GM21423 (cell line): ENCODE measurements at regions not wholly inside any gene's neighbourhood (a gene's known extent, or its start where the extent isn't known, plus 50 kb on each side); places are given as distances from the start of the nearest gene placed in this dataset.
A peak's percentile ranks its signal among the peaks of the same experiment; 100 is the strongest.
"Not testable (repeated sequence)": the region's sequence is repeated elsewhere in the genome, so short reads cannot be mapped to it uniquely, and the experiment has no call there.

ENCODE experiments used
- ATAC-seq: cut with Tn5 transposase; IDR thresholded peaks from one replicate; pipeline ENCODE4 v1.9.1; 2021; ENCODE audit warnings: mild to moderate bottlenecking, moderate library complexity; ENCODE audit not compliant: unreplicated experiment

DNA sequence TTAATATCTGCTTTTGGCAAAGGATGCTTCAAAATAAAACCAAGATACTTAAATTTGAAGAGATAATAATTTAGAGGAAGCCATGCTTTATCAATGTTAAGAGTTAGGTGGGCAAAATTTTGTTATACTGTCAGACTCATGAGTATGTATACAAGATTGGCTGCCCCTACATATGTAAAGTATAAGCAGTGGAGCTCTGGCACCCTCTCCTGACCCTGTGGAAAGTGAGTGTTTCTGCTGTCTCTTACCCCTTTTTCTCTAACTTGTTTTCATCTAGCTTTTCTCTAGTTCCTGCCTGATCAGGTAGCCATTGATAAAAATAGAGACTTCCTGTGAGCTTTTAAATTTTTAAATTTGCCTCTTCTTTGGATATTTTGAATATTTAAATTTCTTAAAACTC, 710.9 kb upstream of the SPRY2 start:
- no peak for ATAC-seq

DNA sequence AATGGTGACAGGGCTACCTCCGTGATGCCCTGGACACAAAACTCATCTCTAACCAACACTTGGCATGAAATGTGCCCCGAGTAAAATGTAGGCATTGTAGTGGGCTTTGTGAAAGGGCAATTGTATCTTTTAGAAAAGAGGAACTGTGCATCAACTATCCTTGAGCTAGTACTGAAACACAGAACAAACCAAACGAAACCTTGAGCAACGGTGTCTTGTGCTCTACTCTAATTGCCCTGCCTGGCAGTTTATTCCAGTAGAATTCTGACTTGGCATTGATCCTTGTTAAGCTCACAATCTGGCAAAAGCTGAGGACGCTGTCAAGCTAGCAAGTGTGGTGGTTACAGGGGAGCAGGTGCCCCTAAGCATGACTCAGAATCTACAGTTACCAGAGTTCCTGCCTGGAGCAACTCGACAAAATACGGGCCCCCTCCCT, 707.1 kb upstream of the SPRY2 start:
- peak; percentile 65 for ATAC-seq

DNA sequence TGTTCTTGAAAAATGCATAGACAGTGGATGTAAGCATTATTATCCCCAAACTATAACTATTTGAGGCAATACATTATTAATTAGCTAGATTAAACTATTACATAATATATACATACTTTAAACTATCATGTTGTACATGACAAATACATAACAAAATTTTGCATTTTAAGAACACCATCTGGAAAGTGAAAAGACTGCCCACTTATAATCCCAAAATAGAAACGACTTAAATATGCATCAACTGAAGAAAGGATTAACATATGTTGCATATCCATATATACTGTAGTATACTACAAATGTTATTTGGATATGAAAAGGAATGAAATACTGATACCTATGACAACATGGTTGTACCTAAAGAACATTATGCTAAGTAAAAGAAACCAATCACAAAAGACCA, 700.8 kb upstream of the SPRY2 start:
- no peak for ATAC-seq

DNA sequence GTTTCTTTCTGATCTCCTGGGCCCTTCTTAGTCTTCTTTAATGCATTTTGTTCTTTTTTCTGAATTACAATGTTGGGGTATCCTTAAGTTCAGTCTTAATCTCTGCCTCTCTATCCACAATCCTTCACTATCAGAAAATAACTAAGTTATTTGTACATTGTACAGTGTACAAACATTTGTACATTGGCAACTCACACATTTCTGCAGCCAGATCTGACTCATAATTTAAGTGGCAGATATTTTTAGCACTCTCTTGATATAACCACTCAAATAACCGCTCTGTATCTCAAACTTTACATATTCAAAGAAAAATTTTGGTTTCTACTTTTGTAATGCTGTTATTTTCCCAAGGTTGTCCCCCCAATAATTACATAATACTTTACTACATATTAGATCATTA, 691.1 kb upstream of the SPRY2 start:
- ATAC-seq, result no peak

DNA sequence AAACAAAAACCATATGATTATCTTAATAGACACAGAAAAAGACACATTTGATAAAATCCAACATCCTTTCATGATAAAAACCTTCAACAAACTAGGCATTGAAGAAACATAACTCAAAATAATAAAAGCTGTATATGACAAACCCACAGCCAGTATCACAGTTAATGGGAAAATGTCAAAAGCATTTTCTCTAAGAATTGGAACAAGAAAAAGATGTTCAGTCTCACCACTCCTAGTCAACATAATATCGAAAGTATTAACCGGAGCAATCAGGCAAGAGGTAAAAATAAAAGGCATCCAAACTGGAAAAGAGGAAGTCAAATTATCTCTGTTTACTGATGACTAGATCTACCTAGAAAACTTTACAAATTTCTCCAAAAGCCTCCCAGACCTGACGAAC, 684.2 kb upstream of the SPRY2 start:
- ATAC-seq, result no peak

DNA sequence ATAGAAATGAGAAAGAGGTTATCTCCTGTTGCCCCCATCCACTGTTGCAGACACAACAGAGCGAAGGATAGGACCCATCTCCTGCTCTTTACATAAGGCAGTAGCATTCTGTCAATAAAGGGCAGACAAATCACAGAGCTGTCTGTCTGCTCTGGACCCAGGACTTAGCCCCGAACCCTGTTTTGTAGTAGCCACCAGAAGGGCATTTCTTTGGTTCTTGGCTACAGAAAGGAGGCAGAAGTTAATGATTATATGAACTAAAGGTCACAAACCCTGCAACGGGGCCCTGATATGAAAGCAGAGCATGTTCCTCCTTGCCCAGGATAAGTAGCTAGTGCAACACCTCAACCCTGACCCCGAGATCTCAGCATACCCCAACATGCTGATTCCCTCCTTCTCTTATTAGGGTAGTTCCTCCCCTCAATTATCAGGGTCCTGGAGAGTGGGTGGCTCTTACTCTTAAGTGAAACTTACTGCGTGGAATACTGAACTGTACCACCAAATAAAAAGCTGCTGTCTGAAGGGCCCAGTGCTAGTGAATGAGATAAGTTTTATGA, 680.4 kb upstream of the SPRY2 start:
- ATAC-seq, result no peak

DNA sequence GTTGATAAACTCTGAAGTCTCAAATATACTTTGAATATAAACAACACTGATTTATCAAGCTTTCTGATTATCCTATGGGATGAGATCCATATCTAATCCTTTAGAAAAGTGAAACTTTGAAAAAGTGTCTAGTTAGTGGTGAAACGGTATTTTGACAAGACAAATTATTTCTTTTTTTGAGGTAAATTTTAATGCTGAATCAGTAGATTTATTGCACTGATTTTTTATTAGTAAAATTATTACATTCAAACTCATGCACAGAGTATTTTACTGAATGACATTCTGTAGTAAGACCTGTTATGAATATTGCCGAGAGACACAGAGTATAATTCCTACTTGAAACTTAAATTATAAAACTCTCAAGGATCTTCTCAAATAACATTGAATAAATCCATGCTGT, 679.1 kb upstream of the SPRY2 start:
- ATAC-seq, result no peak

DNA sequence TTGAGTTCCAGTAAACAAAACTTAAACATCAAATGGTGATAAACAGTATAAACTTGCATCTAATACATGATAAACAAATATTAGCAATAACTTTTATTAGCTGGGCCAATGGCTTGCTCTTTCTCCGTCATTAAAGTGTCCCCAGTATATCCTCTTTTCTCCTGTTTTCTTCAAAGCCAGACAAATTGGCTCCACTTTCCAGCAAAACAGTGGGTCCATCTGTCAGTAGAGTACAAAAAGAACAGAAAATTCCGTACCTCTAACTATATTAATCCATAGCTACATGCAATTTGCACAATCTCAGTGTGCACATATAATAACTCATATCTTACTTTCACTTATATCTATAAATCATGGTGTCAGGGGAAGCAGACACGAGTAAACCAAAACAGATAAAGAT, 678.0 kb upstream of the SPRY2 start:
- no peak for ATAC-seq

DNA sequence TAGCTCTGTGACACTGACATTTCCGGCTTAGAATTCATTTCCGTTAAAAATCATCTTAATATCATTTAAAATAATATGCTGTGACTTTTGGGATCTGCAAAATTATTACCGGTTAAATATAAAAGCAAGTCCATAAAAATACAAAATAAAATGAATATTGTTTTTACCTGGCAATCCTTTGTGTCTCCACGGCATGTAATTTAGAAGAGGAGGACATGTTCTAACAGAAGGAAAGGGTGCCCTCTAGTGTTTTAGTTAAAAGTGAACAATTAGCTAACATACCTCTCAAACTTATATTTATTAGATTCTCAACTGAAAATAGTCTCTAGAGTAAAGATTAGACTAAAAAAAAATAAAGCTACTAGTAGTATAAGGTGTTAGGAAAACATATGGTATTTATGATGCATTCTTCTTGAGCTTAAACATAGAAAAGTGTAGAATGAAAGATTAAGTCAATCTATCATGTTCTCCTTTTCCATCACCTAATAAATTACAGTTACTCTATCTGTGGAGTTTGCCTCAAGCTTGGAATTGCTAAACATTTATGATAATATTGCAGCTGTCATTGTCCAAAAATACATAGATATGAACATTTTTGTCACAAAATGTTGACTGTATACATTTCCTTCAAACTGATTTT, 676.7 kb upstream of the SPRY2 start:
- peak; percentile 61 for ATAC-seq

DNA sequence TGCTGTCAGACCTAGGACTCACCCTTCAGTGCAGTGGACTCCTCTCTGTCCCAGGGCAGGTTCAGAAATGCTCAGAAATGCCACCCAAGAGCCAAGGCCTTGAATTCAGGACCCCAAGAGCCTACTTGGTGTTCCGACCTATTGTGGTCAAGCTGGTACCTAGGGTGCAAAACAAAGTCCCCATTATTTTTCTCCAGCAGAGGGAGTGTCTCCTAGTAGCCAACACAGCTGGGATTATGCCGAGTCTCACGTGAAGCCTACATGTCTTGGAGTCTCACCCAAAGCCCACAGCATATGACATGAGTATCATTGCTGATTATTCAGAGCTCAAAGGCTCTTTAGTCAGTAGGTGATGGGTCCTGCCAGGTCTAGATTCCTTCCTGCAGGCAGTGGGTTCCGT, 671.1 kb upstream of the SPRY2 start:
- ATAC-seq, result no peak

DNA sequence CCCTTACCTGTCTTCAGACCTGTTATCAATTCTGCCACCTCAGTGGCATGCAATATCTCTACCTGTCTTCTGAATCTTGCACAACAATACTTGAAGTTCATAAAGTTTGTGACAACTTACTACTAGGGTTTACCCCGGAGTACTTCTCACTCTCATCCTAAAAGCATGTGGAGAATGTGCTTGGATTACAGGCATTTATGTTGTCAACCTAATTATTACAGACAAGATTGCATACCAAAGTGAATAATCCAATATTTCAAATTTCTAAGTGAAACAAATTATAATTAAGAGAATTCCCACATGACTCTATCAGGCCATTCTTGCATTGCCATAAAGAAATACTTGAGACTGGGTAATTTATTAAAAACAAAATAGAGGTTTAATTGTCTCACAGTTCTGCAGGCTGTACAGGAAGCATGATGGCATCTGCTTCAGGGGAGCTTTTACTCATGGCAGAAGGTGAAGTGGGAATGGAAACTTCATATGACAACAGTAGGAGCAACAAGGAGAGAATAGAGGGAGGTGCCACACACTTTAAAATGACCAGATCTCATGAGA, 661.0 kb upstream of the SPRY2 start:
- no peak for ATAC-seq

DNA sequence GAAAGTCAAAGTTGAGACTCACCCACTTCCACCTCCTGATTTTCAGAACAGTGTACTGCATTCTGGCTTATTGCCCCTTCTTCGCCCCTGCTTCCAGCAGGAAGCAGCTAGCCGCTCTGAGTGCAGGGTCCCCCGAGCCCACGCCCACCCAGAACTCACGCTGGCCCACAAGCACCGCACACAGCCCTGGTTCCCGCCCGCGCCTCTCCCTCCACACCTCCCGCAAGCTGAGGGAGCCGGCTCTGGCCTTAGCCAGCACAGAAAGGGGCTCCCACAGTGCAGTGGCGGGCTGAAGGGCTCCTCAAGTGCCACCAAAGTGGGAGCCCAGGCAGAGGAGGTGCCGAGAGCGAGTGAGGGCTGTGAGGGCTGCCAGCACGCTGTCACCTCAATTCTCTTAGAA, 657.7 kb upstream of the SPRY2 start:
- ATAC-seq, result not testable (repeated sequence)

DNA sequence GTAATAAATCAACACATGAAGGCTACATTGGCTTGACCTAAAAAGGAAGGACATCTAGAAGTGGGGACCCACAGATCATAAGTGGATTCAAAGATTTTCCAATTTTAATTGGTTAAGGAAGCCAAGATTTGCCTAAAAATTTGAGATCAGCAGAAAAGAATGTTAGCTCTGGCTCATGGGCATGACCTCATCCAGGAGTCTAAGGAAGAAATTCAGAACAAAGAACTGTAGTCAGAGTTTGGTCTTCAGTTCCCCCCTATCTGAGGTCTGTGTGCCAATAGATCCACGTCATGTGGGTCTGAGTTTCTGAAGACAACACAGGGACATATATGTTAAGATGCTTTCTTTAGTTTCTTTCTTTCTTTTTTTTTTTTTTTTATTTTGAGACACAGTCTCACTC, 648.8 kb upstream of the SPRY2 start:
- ATAC-seq, result no peak

DNA sequence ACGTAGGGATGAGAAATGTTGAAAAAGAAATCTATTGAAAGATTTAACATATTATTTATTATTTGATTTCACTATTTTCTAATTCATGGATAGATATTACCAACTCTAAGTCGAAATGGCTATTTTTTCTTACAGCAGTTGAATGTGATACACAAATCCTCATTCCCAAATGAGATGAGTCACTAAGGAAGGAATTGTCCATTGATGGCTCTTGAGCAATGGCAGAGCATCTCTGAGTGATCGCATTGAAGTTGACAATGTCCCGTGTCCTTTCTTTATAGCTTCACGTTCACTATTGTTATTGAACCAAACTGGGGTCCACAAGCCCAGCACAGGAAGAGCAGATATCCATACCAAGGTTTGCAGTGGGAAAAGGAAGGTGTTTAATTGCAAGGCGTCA, 648.3 kb upstream of the SPRY2 start:
- ATAC-seq, result no peak

DNA sequence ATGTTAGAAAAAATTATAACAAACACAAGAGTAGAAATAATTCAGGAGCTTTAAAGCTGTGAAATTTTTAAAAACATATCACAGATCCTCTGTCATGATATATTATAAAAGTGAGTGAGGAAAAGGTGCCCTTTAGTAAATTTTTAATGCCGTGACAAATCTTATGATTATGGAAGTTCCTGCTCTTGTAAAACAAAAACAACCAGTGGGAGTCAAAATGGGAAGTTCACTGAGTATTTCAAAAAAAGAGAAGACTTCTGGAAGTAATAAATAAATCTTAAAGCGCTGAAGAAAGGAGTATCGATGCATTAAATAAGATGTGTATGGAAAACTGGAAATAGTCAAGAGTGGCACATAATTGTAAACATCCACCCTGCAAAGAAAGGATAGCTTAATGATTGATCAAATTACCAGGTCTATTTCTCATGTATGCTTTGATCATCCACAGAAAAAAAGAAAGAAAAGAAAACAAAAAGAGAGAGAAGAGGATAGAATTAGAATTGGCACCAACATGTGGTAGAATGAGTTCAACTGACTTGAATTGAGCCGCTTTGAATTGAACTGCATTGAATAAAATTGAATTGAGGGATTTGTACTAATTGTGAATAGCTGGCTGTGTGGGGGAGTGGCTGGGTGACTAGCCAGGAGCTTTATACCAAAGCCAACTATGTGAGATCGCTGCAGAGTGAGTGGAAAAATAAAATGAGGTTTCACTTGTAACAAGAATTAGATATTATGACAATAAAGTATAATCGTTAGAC, 647.6 kb upstream of the SPRY2 start:
- no peak for ATAC-seq

DNA sequence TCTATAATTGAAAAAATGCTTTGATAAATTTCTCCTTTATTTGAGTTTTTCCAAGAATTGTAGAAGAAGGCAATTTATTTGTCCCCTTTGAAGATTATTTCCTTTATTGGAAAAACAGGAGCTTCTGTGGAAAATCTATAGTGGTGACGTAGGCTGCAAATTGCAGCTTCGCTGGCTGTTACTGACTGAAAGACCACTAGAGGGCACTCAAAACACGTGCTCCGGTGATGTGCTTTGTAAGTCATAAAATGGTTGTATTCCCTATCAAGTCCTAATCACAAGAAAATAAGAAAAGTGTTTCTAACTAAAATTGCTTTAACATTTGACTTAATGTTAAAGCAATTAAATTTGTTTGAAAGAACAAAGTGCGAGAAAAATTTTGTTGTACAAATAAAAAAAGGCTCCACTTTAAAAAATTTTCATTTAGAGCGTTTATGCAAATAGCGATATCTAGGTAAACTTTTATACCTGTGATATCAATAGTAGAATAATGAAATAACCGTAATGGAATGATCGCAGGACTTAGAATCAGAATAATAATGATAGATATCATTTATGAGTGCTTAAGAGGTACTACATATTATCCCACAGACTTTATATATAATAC, 638.2 kb upstream of the SPRY2 start:
- peak; percentile 92 for ATAC-seq

DNA sequence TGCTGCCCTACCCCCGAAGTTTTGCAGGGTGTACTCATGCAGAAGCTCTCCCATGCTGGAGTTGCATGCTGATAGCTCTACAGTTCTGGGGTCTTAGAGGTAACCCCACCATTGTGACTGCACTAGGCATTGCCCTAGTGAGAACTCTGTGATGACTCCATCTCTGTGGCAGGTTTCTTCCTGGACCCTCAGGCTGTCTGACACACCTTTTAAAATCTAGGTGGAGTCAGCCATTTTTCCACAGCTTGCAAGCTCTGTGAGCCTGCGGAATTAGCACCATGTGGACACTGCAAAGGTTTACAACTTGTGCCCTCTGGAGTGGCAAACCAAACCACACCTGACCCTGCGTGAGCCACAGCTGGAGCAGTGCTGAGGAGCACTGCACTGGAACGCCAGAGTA, 636.2 kb upstream of the SPRY2 start:
- no peak for ATAC-seq

DNA sequence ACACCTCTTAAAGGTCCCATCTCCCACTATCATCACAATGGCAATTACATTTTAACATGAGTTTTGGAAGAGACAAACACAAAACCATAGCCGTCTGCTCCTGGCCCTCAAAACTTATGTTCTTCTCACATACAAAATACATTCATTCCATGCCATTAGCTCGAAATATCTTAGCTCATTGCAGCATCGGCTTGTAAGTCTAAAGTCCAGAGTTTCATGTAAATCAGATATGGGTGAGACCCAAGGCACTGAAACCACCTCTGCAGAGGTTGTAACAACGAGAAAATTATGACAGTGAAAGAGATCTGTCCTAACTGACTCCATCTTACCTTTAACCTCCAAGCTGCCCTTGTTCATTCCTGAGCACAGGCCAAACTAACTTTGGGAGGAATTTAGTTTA, 635.0 kb upstream of the SPRY2 start:
- ATAC-seq, result no peak

DNA sequence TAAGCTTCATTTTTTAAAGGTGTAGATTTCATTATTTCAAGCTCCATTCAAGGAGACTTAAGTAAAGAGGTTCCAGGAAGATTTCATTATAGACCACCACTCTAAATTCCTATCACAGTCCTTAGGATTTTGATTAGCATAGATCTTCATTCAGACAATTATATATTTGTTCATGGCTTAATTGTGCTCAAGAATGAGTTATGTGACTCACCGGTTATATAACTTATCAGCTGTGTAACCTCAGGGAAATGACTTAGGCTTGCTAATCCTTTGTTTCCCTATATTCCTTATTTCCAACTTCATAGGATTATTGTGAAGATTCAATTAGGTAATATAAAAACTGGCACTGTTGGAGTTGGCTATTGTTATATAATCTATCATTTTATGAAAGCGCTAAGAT, 632.8 kb upstream of the SPRY2 start:
- ATAC-seq, result no peak

DNA sequence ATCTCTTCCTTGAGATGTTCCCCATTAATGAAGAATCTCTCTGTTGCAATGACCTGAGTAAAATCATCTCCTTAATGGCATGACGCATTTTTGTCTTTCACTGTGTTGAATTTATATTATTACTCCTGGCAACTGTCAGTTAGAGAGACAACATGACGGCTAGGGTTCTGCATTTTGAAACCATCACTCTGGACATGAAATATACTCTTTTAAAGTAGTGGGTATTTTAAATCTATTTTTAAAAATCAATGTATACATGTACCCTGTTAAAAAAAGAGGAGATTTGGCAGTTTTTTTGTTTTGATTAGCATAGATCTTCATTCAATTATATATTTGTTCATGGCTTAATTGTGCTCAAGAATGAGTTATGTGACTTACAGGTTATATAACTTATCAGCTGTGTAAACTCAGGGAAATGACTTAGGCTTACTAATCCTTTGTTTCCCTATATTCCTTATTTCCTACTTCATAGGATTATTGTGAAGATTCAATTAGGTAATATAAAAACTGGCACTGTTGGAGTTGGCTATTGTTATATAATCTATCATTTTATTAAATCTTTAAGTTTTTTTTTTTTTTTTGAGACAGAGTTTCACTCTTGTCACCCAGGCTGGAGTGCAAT, 632.0 kb upstream of the SPRY2 start:
- ATAC-seq, result no peak

DNA sequence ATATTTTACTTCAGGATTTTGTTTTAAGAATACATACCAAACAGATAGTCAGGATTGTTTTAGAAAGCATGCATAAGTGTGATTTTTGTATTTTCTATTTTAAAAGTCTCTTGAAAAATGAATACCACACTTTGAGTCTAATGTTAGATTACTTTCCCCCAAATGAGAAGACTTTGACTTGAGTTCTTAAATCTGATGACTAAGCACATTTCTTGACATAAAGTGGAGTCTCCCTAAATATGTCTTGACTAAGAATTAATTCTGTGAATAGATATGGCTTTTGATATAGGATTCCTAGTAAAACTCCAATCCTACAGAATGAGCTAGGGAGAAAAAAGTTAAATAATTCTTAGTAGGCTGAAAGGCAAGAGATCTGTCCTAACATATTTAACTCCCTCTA, 624.2 kb upstream of the SPRY2 start:
- no peak for ATAC-seq
